Islet precursor cell (in vitro differentiated cells): ENCODE measurements at regions not wholly inside any gene's neighbourhood (a gene's known extent, or its start where the extent isn't known, plus 50 kb on each side); places are given as distances from the start of the nearest gene placed in this dataset.

Experiments
- DNase-seq: peaks from one replicate; pipeline ENCODE4 v3.0.0-alpha.2; 2018

- no peak for DNase-seq
These were observed 167.2 kb upstream of the TAB2 start for GRCh38 chr6:149150301-149150700.

DNA sequence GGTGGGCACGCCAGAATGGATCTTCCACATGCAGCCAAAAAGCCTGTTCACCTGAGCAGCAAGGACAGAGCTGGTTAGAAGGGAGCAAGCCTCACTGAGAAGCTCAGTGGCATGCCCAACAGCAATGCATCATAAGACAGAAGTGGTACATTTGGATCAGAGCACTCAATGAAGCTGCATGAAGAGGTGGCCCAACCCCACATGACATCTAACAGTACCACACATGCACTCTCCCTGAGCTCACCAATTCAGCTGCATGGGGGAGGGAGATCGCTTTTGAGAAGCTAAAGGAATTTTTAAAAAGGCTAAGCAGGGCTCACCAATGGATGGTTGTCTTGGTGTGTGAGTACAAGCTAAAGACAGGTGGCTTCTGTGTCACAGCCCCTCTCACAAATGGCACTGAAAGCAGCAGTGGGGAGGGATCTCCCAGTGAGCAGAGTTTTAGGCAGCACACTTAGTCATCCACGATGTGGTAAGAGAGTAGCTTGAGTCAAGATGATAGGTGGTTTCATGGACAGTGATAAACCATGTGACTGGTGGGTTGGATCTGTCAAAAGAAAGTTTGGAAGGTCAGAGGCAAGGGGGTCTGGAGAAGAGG is 166.6 kb upstream of the TAB2 start:
- DNase-seq, result no peak

DNA sequence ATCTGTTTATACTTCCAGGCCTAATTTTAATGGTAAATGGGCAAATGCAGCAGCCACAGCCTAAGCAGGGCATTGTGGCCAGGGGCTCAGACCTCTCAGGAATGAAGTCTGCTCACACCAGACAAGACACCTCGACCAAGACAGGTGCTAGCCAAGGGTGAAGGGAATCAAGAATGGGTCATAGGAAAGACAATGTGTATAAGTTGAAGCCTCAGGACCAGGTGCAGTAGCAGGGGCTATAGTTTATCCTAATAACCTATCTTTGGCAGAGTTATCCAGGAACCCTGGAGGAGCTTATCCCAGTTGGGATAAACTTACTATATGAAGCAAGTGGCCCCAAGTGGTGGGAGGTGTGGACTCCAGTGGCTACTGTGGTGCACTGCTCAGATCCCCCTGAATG is 165.0 kb upstream of the TAB2 start:
- DNase-seq, result no peak

DNA sequence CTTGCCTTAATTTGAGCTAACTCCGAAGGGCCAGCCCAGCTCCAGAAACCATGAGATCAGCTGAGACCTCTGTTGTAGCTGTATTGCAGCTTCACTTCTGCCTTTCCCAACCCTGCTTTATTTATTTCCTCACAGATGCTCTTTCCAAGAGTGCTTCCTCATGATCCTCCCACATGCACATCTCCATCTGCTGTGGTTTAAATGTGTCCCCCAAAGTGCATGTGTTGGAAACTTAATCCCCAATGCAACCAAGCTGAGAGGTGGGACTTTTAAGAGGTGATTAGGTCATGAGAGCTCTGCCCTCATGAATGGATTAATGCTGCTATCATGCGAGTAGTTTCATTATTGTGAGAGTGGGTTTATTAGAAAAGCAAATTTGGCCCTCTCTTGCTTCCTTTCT is 164.4 kb upstream of the TAB2 start:
- DNase-seq, result no peak

DNA sequence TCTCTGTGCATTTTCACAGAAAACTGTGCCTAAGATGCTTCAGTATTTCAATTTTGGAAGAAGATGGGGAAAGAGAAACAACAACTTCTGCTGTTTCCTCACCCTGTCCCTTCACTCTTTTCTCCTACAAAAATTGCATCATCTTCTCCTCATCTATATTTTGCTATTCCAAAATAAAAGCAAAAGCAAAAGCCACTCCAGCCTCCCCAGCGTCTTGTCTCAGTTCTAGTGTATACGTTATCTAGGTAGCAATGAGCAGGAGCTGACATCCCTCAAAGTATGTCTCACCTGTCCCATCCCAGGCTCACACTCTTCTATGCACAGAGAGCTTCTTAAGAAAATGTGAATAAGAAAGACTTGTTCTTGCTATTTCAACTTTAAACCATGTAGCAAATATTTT is 163.8 kb upstream of the TAB2 start:
- no peak for DNase-seq

GRCh38 chr6:149154261-149154821 is 163.2 kb upstream of the TAB2 start:
- no peak for DNase-seq

DNA sequence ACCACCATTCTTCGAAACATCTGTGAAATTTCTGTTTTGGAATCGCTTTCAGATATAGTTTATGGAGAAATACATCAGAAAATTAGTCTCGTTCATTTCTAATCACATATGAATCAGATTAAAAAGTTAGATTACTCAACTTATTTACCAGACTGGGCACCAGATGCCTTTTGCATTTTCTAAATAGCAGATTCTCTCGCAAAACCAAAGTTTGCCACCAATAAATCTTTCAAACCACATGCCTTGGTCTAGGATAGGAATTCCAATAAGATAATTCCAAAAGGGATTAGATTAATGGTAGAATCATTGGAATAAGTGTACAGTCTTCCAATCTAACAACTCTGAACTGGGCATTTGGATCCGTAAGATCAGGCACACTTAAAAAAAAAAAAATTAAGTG is 160.4 kb upstream of the TAB2 start:
- DNase-seq, result no peak

DNA sequence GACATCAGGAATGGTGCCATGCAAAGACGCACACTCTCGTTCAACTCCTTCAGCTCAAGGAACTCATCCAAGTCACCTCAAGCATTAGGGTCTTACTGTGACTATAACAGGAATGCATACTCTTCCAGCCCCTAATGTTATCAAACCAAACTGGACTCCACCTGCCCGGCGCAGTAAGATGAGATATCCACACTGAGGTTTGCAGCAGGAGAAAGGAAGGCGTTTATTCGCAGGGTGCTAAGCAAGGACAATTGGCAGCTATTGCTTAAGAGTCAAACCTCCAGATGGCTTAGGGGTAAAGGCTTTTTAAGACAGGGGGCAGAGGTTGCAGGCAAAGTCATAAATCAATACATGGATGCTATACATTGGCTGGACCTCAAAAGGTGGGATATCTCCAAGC is 159.4 kb upstream of the TAB2 start:
- no peak for DNase-seq

- DNase-seq, result no peak
These were observed 156.6 kb upstream of the TAB2 start for GRCh38 chr6:149160943-149161342.

DNA sequence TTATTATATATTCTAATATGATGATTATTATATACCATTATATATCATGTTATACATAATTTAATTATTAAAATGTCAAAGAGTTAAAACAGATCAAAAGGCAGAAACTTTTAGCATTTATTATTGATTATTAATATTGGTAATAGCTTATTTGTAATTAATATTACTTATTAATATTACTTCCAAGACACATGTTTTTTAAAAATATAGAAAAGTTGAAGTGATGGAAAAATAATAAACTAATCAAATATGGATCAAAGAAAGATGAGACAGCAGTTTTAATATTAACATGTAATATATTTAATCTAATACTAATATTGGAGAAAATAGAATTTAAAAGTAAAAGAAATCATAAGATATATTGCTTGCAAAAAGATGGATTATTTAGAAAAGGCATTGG is 154.6 kb upstream of the TAB2 start:
- DNase-seq, result no peak

DNA sequence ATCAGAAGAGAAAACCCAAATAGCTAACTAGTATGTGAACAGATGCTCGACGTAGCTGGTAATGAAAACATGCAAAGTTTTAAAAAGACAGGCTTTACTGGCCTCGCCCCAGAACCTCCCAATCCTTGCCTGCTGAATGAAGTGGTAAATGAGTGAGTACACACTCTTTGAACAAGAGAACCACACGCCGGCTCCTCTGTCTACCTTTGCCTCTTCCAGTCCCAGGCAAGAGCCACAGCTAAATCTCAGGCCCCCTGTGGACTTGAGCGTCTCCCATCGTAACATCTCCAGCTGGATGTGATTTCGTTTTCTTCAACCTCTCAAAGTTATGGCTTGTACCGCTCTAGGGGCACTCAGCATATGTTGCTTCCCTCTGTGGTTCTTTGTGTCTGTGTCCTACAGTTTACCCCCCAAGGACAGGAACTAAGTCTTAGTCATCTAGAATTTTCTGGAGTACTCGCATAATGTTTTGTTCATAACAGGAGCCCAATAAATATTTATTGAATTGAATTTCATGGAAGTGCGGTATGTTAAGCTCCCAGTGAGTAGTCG is 153.2 kb upstream of the TAB2 start:
- DNase-seq, result no peak

GRCh38 chr6:149166336-149166735 is 151.2 kb upstream of the TAB2 start:
- DNase-seq, result no peak

DNA sequence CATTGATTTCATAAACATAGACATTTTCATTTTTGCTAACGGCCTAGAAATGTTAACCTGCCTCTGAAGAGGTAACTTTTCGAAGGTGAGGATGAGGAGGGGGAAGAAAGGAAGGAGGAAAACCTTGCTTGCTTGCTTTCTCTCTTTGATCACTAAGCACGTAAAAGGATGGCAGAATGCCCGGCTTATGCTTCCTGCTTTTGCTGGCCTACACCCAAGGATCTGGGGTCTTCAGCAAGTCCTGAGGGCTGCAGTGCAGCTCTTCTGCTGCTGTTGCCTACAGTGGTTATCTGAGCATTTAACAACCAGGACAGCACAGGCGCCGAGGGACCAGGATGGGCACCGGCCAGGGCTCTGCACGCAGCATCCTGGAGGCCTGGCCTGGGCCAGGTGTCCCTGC is 150.8 kb upstream of the TAB2 start:
- DNase-seq, result no peak

GRCh38 chr6:149168968-149169367 is 148.5 kb upstream of the TAB2 start:
- no peak for DNase-seq

DNA sequence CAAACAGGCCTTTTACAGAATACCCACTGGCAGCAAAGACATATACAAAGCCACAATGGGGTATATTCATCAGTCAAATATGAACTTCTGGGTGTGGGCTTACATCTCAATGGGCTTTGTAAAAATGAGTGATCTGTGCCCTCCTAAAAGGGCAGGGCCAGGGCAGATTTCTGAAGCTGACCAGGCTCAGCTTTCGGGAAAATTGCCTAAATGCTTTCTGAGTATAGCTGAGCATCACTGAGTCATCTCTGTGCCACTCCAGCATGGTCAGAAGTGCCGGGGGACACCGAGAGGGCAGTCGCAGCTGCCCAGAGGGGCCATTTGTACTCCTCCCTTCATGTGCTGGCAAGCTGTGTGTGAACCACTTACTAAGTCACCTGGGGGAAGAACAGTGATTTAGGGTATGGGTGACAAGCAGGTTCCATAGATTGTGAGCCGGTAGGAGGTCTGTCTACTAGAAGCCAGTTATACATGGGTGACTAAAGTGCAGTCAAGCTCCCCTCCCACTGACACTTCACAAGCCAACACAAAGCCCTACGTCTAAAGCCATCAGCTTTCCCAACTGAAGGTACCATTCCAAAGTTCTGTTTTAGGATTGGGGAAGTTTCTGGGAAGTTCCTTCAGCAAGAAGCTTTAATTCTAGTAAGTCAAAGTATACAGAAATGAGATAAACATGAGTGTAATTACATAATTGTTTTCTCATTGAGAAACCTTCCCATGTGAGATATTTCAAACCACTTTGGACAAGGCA is 147.6 kb upstream of the TAB2 start:
- DNase-seq, result no peak

GRCh38 chr6:149170564-149171452 is 146.7 kb upstream of the TAB2 start:
- no peak for DNase-seq

DNA sequence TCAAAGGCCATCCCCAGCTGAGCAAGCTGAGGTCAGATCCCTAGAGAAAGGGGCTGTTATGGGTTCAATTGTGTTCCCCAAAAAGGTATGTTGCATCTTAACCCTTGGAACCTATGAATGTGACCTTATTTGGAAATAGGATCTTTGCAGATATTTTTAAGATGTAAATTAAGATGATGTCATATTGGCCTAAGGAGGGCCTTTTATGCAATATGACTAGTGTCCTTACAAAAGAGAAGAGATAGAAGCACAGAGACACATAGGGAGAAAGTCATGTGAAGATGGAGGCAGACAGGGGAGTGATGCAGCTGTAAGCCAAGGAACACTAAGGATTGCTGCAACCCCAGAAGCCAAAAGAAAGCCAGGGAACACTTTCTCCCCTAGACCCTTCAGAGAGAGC is 144.3 kb upstream of the TAB2 start:
- no peak for DNase-seq

DNA sequence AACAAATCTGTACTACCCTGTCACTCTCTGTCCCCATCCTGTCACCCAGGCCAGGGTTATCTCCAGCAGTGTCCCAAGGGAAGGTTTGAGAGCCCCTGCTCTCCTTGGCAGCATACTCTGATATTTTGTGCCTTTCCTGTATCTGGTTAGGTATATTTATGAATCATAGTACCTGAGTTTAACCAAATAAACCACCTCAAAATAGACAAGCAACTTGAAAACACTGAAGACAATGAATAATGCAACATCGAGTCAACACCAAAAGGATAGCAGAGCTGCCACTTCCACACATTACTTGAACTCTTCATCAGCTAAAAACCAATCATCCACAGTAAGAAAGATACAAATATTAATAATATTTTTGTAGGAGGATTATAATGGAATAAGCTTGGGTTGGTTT is 142.6 kb upstream of the TAB2 start:
- DNase-seq, result no peak

- DNase-seq, result no peak
These were observed 140.4 kb upstream of the TAB2 start for GRCh38 chr6:149176971-149177667.

GRCh38 chr6:149179431-149179830 is 138.1 kb upstream of the TAB2 start:
- DNase-seq, result no peak

GRCh38 chr6:149181304-149181703 is 136.2 kb upstream of the TAB2 start:
- no peak for DNase-seq

DNA sequence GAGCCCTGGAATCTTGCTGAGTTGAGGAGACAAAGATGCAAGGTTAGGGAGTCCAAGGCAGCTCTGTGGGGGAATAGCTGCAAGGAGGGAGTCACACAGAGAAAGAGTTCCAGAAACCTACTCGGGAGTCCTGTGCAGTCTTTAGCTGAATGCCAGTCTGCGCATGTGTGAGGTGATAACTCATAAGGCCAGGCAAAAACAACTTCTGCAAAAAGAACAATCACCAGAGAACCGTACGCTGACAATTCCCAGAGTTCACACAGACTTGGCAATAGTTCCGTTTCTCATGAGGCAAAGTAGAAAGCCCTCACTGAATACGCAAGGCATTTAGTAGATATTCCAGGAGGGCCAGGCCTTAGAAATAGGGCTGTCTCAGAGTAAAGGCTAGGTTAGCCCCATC is 135.2 kb upstream of the TAB2 start:
- DNase-seq, result no peak

DNA sequence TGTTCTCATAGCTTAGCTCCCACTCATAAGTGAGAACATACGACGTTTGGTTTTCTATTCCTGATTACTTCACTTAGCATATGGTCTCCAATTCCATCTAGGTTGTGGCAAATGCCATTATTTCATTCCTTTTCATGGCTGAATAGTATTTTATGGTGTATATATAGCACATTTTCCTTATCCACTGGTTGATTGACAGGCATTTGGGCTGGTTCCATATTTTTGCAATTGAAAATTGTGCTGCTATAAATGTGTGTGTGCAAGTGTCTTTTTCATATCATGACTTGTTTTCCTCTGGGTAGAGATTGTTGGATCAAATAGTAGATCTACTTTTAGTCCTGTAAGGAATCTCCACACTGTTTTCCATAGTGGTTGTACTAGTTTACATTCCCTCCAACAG is 133.0 kb upstream of the TAB2 start:
- no peak for DNase-seq
